CD14-positive monocyte (primary cell): ENCODE measurements at regions not wholly inside any gene's neighbourhood (a gene's known extent, or its start where the extent isn't known, plus 50 kb on each side); places are given as distances from the start of the nearest gene placed in this dataset.

Experiments used
- DNase-seq, 3 donors: peaks; one replicate each; pipeline ENCODE4 v3.0.0-alpha.2; 2011 to 2022
- H2AFZ ChIP-seq: 2 replicates; pipeline ENCODE4 v1.6.0; 2012; ENCODE audit warnings: mild to moderate bottlenecking, low read depth, low read length, inconsistent platforms; ENCODE audit not compliant: insufficient read depth, poor library complexity, severe bottlenecking
- H3K27ac ChIP-seq, 2 donors: 1 replicate in 1 of 2; 2 replicates in 1 of 2; pipeline ENCODE4 v1.5.1; 2012 to 2013; ENCODE audit warnings: low read length in 2 of 2, control low read depth in 1 of 2, inconsistent platforms in 1 of 2, low read depth in 1 of 2, mild to moderate bottlenecking in 1 of 2
- H3K27me3 ChIP-seq, 2 donors: one replicate each; pipeline versions ENCODE4 v1.6.0 to v1.6.1; 2011 to 2013; ENCODE audit warnings: low read length in 2 of 2; ENCODE audit not compliant: control insufficient read depth in 2 of 2, insufficient read depth in 2 of 2
- H3K36me3 ChIP-seq, 2 donors: replicated peaks in 1 of 2; 1 replicate in 1 of 2; 2 replicates in 1 of 2; pipeline versions ENCODE4 v1.5.1 to v1.6.1; 2012 to 2013; ENCODE audit warnings: low read length in 2 of 2, control low read depth in 1 of 2, inconsistent platforms in 1 of 2, mild to moderate bottlenecking in 1 of 2; ENCODE audit not compliant: insufficient read depth in 2 of 2, control insufficient read depth in 1 of 2
- H3K4me1 ChIP-seq, 2 donors: 1 replicate in 1 of 2; 2 replicates in 1 of 2; pipeline versions ENCODE4 v1.5.1 to v1.6.1; 2012 to 2013; ENCODE audit warnings: low read length in 2 of 2, control low read depth in 1 of 2, inconsistent platforms in 1 of 2, mild to moderate bottlenecking in 1 of 2, moderate library complexity in 1 of 2; ENCODE audit not compliant: insufficient read depth in 2 of 2, control insufficient read depth in 1 of 2
- H3K4me2 ChIP-seq: replicated peaks from 2 replicates; pipeline ENCODE3; 2012; ENCODE audit warnings: low read length, moderate library complexity, mild to moderate bottlenecking; ENCODE audit not compliant: poor library complexity, severe bottlenecking; ENCODE audit errors: extremely low read depth
- H3K4me3 ChIP-seq, 3 experiments: fragments of 200-600 bp in 1 of 3; sonication (generic) in 1 of 3; replicated peaks in 1 of 3; 1 replicate in 2 of 3; 2 replicates in 1 of 3; pipeline ENCODE4 v1.5.1; 2011 to 2013; ENCODE audit warnings: low read length in 3 of 3, mild to moderate bottlenecking in 3 of 3, control low read depth in 2 of 3, low read depth in 2 of 3, inconsistent platforms in 1 of 3, moderate library complexity in 1 of 3
- H3K79me2 ChIP-seq: 2 replicates; pipeline ENCODE4 v1.6.0; 2012; ENCODE audit warnings: mild to moderate bottlenecking, control low read depth, inconsistent platforms, low read length, moderate library complexity; ENCODE audit not compliant: insufficient read depth
- H3K9ac ChIP-seq: 2 replicates; pipeline ENCODE4 v1.6.0; 2017; ENCODE audit warnings: low read length, mild to moderate bottlenecking; ENCODE audit not compliant: insufficient read depth, poor library complexity, severe bottlenecking
- H3K9me3 ChIP-seq, 2 donors: replicated peaks in 1 of 2; 1 replicate in 1 of 2; 2 replicates in 1 of 2; pipeline versions ENCODE4 v1.5.1 to v1.6.1; 2012 to 2013; ENCODE audit warnings: low read length in 2 of 2, control low read depth in 1 of 2; ENCODE audit not compliant: control insufficient read depth in 1 of 2, insufficient read depth in 1 of 2
- H4K20me1 ChIP-seq: 2 replicates; pipeline ENCODE4 v1.6.0; 2012; ENCODE audit warnings: mild to moderate bottlenecking, low read length, control low read depth, moderate library complexity; ENCODE audit not compliant: insufficient read depth
- H3K27ac Mint-ChIP-seq, 7 donors: one replicate each; pipeline ENCODE4 v1.8.0; 2020; ENCODE audit warnings: mild to moderate bottlenecking in 7 of 7, mixed read lengths in 7 of 7, moderate library complexity in 6 of 7, inconsistent platforms in 2 of 7
- H3K27me3 Mint-ChIP-seq, 3 donors: one replicate each; pipeline ENCODE4 v1.8.0; 2021 to 2022; ENCODE audit warnings: low read depth in 3 of 3, mild to moderate bottlenecking in 3 of 3, mixed read lengths in 3 of 3, moderate library complexity in 3 of 3, inconsistent platforms in 1 of 3
- H3K36me3 Mint-ChIP-seq, 2 donors: one replicate each; pipeline ENCODE4 v1.8.0; 2020; ENCODE audit warnings: mixed read lengths in 2 of 2, inconsistent platforms in 1 of 2, mild to moderate bottlenecking in 1 of 2
- H3K4me1 Mint-ChIP-seq: one replicate; pipeline ENCODE4 v1.8.0; 2020; ENCODE audit warnings: mild to moderate bottlenecking, mixed read lengths
- H3K4me3 Mint-ChIP-seq, 2 donors: one replicate each; pipeline ENCODE4 v1.8.0; 2020; ENCODE audit warnings: mild to moderate bottlenecking in 2 of 2, mixed read lengths in 2 of 2, moderate library complexity in 1 of 2
- H3K9me3 Mint-ChIP-seq, 7 donors: one replicate each; pipeline ENCODE4 v1.8.0; 2020 to 2022; ENCODE audit warnings: mixed read lengths in 7 of 7, mild to moderate bottlenecking in 6 of 7, moderate library complexity in 6 of 7, inconsistent platforms in 2 of 7
- CTCF ChIP-seq: fragments of 200-600 bp; IDR thresholded peaks from one replicate; pipeline ENCODE4 v1.8.0; 2022; ENCODE audit warnings: antibody characterized with exemption, mild to moderate bottlenecking
- WGBS: methylation state at CpG from one replicate; pipeline ENCODE4 v1.1.5; 2013; ENCODE audit warnings: missing lambda C conversion rate; ENCODE audit not compliant: insufficient coverage; 5-methylcytosine and 5-hydroxymethylcytosine counted together
- intact Hi-C, 2 donors: fragments of 100-400 bp; cut with micrococcal nuclease; formaldehyde crosslinking; loops; one replicate each; pipeline versions ENCODE4 v1.15.0 to v1.15.1; 2023

DNA sequence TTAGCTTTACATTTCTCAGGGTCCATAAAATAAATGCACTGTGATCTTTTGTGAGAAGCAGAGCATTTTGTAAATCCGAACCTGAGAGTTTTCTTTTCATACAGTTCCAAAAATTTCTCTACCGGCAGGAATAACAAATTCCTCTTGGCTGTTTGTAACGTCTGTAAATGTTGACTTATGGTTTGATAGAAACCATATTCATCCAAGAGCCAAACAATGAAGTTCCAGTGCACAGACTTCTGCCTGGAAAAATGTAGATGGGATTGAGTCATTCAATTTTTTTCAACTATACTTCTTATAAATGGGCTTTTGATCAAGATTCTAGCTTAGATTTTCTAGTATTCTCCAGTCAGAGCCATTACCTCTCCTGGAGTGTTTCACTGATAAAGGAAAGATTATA lies 530.6 kb downstream of the TFEC start:
- no peak overlapping the region for H3K9ac ChIP-seq
- DNase-seq: no peak
- H2AFZ ChIP-seq: no peak overlapping the region
- no peaks in the 10 kb centered on the region for H4K20me1 ChIP-seq
- no peaks in the 10 kb centered on the region for H3K36me3 ChIP-seq
- H3K4me2 ChIP-seq: no peak overlapping the region
- TF ChIP-seq CTCF: no peak
- no peaks in the 10 kb centered on the region for H3K79me2 ChIP-seq
- Mint-ChIP-seq H3K27ac (no peak overlapping the region), H3K4me3 (no peak overlapping the region), H3K36me3 (no peaks in the 10 kb centered on the region), H3K27me3 (peaks cover 0 to 2% (median 1%) of the 10 kb centered on the region in 3 donors), H3K4me1 (peaks cover 29% of the 10 kb centered on the region), H3K9me3 (peaks cover 0 to 5% (median 2%) of the 10 kb centered on the region in 7 donors)
- H3K4me1 ChIP-seq: peaks cover 17 to 24% of the 10 kb centered on the region in 2 donors
- no peak overlapping the region for H3K27ac ChIP-seq
- WGBS: no CpG with 5 or more reads among the region's 3 CpGs
- intact Hi-C loops: no loop called here
- peaks cover 0 to under 1% of the 10 kb centered on the region in 2 donors for H3K27me3 ChIP-seq
- H3K4me3 ChIP-seq: no peak overlapping the region
- H3K9me3 ChIP-seq: no peaks in the 10 kb centered on the region

DNA sequence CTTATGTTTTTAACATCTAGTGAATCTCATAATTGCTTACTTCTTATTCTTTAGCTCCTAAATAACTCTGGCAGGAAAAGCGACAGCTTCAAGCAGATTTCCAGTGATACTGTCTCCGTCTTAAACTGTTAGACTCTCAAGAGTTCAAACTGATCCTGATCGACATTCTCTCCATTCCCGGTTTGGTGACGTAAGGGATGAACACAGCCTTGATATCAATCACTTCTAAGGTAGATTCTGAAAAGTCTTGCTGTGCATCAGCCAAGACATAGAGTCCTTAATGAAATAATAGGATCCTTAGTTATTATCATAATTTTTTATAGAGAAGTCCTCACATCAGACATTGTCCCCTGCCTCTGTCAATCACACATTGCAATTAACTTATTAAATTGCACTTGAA lies 534.6 kb downstream of the TFEC start:
- intact Hi-C loops: no loop called here
- no peaks in the 10 kb centered on the region for H3K36me3 Mint-ChIP-seq

More for the DNA sequence above, 534.6 kb downstream of the TFEC start:
- Mint-ChIP-seq H3K9me3 (peaks cover 0 to 5% (median 0%) of the 10 kb centered on the region in 7 donors), H3K27me3 (peaks cover 0 to 4% (median 2%) of the 10 kb centered on the region in 3 donors), H3K27ac (no peak overlapping the region), H3K4me1 (peaks cover 13% of the 10 kb centered on the region), H3K4me3 (peak overlapping the region in 1 of 2 donors; percentile 52)
- H3K4me1 ChIP-seq: peaks cover 3 to 10% of the 10 kb centered on the region in 2 donors
- H3K36me3 ChIP-seq: no peaks in the 10 kb centered on the region
- H3K9ac ChIP-seq: no peak overlapping the region
- peaks cover 0 to 6% of the 10 kb centered on the region in 2 donors for H3K27me3 ChIP-seq
- no peak overlapping the region for H3K27ac ChIP-seq
- no peaks in the 10 kb centered on the region for H4K20me1 ChIP-seq
- no peak for DNase-seq
- no peak overlapping the region for H2AFZ ChIP-seq
- WGBS: 100% methylated on average over 3 of the region's 5 CpGs
- no peaks in the 10 kb centered on the region for H3K79me2 ChIP-seq
- H3K4me3 ChIP-seq: peak overlapping the region in 1 of 3 experiments; percentile 10
- no peak for TF ChIP-seq CTCF
- peak overlapping the region; percentile 33 for H3K4me2 ChIP-seq
- H3K9me3 ChIP-seq: no peaks in the 10 kb centered on the region
